HG03175 (cell line): ENCODE measurements at regions not wholly inside any gene's neighbourhood (a gene's known extent, or its start where the extent isn't known, plus 50 kb on each side); places are given as distances from the start of the nearest gene placed in this dataset.
"Not testable (repeated sequence)": the region's sequence is repeated elsewhere in the genome, so short reads cannot be mapped to it uniquely, and the experiment has no call there.

Source experiments
- ATAC-seq: cut with Tn5 transposase; IDR thresholded peaks from one replicate; pipeline ENCODE4 v1.9.1; 2021; ENCODE audit warnings: mild to moderate bottlenecking, moderate library complexity; ENCODE audit not compliant: unreplicated experiment

DNA sequence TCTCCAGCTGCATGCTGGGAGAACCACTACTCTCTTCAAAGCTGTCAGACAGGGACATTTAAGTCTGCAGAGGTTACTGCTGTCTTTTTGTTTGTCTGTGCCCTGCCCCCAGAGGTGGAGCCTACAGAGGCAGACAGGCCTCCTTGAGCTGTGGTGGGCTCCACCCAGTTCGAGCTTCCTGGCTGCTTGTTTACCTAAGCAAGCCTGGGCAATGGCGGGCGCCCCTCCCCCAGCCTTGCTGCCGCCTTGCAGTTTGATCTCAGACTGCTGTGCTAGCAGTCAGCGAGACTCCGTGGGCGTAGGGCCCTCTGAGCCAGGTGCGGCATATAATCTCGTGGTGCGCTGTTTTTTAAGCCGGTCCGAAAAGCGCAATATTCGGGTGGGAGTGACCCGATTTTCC, 215.0 kb downstream of the STIM2 start:
- not testable (repeated sequence) for ATAC-seq

DNA sequence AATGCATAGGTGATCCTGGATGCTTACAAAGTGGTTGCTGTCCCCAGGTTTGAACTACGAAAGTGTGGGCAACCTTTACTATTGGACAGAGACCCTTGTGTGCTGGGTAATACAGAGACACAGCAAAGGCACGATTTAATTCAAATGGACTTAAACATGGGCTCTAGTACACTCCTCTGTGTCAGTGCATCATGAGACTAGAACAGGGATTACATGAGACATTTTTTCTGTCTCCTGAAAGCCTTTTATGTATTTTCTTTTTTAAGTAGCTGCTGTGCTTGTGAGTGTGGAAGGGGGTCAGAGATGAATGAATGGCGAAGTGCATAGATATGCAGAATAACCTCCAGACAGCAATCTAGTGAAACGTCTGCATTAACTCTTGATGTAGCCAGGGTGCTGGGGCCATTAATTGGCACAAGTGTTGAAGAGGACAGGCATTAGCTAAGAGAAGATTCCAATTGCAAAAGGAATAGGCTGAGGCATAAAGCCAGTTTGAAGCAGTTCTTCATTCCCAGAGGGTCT, 218.4 kb downstream of the STIM2 start:
- ATAC-seq: no peak

GRCh38 chr4:27081675-27082586, 221.3 kb downstream of the STIM2 start:
- ATAC-seq: peak; percentile 53

DNA sequence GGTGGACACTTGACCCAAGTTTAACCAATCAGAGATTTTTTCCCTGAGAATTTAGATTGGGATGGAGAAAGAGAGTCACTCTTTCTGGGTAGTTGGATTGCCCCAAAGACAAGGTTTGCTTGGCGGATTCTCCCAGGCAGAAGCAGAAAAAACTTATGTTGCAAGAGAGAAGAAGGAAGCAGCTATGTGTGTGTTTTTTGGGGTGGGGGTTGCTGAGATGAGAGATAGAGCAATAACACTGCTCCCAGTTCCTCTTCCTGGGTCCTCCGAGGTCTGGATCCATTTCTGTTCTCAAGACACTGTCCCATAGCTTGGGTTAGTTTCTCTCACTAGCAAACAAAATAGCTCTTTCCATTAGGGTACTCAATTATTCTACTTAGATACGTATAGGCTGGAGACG, 222.1 kb downstream of the STIM2 start:
- no peak for ATAC-seq

DNA sequence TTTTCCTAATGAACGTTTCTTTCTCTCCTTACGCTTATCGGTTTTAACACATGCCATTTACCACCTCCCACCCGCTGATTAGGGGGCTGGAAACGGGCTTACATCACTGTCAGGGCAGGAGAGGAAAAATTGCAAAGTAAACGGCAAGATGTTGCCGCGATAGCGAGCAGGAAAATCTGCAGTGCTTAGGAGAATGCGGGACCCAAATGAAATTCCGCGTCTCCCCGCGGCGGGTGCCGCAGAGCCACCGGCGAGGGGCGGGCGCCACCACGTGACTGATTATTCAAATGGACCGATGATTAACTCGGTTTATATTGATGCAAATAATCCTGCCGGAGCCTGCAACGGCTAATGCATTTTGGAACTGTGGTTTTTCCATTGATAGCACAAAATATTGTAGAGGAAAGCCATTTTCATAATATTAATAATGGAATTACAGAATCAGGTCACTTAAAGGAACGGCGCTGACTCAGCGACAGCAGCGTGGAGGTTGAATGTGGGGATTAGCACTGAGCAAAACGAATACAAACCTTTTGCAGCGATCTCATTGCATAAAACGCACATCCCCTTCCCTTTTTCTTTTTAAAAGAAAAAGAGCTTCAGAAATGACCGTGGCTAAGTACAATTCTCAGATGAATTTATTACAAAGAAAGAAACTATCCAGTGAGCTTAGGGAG, 224.2 kb downstream of the STIM2 start:
- ATAC-seq: no peak

- no peak for ATAC-seq
These were observed 224.8 kb downstream of the STIM2 start for GRCh38 chr4:27085396-27085795.

DNA sequence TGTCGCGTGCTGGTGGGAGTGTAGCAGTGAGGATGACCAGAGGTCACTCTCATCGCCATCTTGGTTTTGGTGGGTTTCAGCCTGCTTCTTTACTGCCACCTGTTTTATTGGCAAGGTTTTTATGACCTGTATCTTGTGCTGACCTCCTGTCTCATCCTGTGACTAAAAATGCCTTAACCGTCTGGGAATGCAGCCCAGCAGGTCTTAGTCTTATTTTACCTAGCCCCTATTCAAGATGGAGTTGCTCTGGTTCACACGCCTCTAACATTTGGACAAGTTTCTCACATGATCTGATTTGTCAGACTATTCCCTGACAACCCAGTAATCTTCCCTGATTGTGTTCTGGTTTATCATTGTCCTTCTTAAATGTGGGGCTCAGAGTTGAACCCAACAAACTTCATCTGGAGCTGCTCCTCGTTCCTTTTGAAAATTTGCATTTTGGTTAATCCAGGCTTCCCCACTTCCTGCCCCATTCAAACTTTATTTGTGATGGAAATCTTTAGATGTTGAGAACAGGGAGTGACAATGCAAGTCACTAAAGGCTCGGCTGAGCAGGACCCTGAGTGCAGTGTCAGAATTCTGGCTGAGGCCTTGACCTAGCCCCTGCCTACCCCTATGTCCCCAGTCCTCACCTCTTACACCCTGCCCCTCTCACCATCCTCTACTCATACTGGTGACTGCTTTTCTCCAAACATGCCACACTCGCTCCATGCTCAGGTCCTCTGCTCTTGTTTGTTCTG, 226.8 kb downstream of the STIM2 start:
- ATAC-seq: no peak

- ATAC-seq: no peak
These were observed 227.8 kb downstream of the STIM2 start for GRCh38 chr4:27088491-27088890.

DNA sequence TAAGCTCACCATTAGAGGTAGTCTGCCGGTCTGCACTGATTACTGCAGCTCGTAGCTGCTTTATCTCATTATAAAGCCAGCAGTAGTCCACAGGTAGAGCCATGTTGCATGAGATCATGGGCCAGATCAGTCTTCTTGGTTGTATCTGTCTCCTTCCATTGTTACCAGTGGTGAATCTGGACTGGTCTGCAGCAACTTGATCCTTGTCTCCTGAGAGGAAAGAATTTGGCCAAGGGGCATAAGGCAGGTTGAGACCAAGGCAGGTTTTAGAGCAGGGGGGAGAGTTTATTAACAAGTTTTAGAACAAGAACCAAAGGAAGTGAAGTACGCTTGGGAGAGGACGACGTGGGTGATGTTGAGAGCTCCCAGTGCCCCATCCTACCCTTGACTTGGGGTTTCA, 228.5 kb downstream of the STIM2 start:
- ATAC-seq: no peak

GRCh38 chr4:27090406-27090805, 229.8 kb downstream of the STIM2 start:
- no peak for ATAC-seq

DNA sequence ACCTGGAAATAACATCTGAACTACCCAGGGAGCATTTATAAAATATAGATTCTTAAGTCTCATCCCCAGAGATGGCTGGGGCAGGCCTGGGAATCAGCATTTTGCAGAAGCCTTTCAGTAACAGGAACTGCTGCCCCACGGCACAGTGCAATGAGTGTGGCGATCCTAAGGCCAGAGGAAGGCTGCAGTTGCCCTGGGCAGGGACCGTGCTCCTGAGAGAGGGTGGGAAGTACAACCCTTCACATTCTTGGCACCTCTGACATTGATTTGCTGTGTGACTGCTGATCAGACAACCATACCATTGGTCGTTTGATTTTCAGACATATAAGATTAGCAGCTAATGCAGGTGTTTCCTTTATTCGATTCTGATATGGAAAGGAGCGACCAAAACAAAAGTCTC, 233.6 kb downstream of the STIM2 start:
- ATAC-seq: no peak

- ATAC-seq: no peak
These were observed 234.1 kb downstream of the STIM2 start for GRCh38 chr4:27094783-27095182.

- ATAC-seq: no peak
These were observed 235.6 kb downstream of the STIM2 start for GRCh38 chr4:27096142-27096824.

- ATAC-seq: no peak
These were observed 237.4 kb downstream of the STIM2 start for GRCh38 chr4:27098034-27098433.

- no peak for ATAC-seq
These were observed 240.1 kb downstream of the STIM2 start for GRCh38 chr4:27100713-27101112.

GRCh38 chr4:27101126-27101525, 240.5 kb downstream of the STIM2 start:
- ATAC-seq: no peak

GRCh38 chr4:27101561-27101960, 240.9 kb downstream of the STIM2 start:
- no peak for ATAC-seq

DNA sequence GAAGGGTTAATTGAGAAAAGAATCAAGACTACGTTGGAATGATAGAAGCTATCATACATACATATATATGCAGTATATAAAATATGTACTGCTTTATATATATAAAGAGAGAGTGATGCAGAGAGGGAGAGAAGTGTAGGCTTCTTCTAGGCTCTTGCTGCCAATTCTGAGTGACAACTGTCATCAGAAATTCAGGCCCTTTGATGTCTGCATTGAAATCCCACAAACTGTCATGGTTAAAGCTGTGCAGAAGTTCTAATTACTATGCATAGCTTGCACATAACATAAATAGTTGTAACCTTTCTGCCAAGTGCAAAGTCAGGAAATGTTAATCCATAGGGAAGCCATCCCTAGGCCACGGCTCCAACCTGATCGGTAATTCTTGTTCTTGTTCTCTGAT, 251.0 kb downstream of the STIM2 start:
- no peak for ATAC-seq

DNA sequence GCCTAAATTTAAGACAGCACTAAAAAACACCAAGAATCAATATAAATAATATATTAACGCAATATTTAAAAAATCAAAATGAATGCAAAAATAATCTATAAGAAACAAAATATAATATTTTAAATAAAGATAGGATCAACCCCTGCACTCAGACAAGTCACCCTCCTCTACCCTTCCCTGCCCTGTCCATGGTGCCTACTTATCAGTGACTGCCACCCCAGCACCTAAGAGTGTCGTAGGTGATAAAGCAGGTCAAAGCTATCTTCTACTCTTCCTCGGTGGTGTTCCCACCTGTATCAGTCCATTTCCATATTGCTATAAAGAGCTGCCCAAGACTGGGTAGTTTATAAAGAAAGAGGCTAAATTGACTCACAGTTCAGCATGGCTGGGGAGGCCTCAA, 251.9 kb downstream of the STIM2 start:
- no peak for ATAC-seq

GRCh38 chr4:27115221-27115620, 254.6 kb downstream of the STIM2 start:
- no peak for ATAC-seq

DNA sequence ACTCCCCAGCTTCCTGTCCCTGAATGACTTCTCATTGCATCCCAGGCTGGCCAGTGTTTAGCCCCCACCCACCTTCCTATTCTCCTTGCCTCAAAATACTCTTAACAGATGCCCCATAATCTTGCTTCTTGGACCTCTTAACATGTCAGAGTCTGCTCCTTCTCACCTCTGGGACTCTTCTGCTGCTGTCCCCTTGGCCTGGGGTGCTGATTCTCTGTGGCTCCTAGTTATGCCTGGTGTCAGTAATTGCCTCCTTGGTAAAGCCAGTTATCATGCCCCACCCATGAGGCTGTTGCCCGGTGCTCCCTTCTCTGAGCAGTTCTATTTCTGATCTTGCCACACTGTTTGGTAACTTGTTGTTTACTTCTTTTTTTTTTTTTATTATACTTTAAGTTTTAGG, 256.8 kb downstream of the STIM2 start:
- no peak for ATAC-seq
